HG02981 (cell line): ENCODE measurements at regions not wholly inside any gene's neighbourhood (a gene's known extent, or its start where the extent isn't known, plus 50 kb on each side); places are given as distances from the start of the nearest gene placed in this dataset.
"Not testable (repeated sequence)": the region's sequence is repeated elsewhere in the genome, so short reads cannot be mapped to it uniquely, and the experiment has no call there.

Source experiments
- ATAC-seq: cut with Tn5 transposase; IDR thresholded peaks from one replicate; pipeline ENCODE4 v1.9.1; 2021; ENCODE audit warnings: mild to moderate bottlenecking, moderate library complexity; ENCODE audit not compliant: unreplicated experiment

DNA sequence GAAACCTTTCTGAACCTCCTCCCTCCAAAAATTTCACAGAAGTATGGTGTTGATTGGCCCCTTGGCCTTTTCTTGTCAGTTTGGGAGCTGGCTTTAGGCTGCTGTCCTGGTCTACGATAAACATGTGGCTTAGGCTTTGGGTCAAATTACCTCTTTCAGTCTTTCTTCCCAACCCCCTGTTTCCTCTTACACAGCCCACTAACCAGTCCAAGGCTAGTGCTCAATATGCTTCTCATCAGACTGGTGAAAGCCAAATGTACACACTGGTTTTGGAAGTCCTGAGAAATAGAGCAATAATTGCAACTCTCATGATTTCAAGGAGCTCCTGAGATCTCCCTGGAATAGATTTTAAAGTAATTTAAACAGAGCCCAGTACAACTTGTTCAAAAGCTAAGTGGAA lies 933.7 kb upstream of the GJE1 start:
- no peak for ATAC-seq

DNA sequence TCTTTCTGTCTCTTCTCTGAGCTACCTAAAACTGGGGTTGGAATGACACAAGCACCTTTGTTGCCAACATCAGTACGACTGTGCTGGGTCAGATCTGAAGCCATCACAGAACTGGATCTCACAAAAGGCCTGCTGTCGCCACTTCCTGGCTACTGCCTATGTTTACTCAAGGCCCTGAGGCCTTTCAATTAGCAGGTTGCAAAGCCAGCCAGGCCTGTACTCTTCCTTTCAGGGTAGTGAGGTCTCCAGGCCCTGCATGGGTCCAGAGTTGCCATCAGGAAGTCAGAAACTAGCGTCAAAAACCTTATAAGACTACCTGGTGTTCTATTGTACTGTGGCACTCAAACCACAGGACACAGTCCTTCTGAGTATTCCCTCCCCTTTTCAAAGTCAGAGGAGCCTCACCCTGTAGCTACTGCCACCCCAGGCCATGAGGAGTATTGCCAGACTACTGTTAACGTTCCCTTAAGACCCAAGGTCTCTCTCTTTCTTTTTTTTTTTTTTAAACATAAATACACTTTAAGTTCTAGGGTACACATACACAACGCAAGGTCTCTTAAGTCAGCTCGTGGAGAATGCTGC lies 937.4 kb upstream of the GJE1 start:
- ATAC-seq: no peak

DNA sequence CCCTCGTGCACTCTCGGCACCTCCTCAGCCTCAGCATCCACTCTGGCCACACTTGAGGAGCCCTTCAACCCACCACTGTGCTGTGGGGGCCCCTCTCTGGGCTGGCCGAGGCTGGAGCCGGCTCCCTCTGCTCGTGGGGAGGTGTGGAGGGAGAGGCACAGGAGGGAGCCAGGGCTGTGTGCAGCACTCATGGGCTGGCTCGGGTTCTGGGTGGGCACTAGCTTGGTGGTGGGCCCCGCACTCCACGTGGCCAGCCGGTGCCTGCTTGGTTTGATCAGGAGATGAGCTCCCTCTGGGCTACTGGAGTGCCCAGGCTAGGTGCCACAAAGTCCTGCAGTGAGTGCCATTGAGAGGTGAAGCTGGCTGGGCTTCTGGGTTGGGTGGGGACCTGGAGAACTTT lies 949.4 kb upstream of the GJE1 start:
- ATAC-seq: no peak

DNA sequence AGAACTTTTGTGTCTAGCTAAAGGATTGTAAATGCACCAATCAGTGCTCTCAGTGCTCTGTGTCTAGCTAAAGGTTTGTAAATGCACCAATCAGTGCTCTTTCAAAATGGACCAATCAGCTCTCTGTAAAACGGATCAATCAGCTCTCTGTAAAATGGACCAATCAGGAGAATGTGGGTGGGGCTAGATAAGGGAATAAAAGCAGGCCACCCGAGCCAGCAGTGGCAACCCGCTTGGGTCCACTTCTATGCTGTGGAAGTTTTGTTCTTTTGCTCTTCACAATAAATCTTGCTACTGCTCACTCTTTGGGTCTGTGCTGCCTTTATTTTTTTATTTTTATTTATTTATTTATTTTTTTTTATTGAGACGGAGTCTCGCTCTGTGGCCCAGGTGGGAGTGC lies 957.3 kb upstream of the GJE1 start:
- ATAC-seq: not testable (repeated sequence)

DNA sequence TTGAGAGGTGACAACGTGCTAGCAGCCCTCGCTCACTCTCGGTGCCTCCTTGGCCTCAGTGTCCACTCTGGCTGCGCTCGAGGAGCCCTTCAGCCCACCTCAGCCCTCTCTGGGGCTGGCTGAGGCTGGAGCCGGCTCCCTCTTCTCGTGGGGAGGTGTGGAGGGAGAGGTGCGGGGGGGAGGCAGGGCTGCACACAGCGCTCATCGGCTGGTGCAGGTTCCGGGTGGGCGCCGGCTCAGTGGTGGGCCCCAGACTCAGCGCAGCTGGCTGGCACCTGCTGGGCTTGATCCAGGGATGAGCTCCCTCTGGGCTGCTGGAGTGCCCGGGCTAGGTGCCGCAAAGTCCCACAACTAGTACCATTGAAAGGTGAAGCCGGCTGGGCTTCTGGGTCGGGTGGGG lies 957.8 kb upstream of the GJE1 start:
- no peak for ATAC-seq

DNA sequence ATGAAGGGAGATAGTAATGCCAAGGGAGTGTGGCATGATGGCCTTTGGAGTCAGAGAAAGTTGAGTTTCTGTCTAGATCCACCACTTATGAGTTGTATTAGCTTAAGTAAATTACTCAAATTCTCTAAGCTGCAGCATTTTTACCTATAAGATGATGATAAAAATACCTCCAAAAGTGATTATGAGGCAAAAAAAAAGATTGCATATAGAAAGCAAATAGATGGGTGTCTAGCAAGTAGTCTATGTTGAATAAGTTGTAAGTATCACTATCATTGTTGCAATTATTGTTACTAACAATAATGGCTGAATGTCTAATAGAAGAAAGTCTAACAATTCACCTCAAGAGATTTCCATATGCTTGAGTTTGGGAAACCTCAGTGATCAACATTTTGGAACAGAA lies 959.2 kb upstream of the GJE1 start:
- no peak for ATAC-seq

DNA sequence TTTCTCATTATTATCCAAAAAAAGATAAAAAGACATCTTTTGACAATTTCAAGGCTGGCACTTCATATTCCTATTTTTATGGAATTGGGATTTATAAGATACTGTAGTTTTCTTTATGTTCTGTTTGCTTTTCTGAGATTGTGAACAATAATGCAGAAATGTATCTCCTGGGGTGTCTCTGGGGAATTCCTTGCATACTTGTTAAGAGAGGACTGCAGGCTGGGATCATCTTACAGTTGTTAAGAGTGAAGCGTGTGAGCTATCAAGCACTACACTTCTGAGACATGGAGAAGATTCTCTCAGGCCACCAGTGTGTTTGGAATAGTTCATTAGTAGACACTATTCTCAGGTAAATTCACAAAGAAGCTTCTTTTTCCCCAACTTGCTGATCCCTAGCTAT lies 963.3 kb upstream of the GJE1 start:
- ATAC-seq: no peak

DNA sequence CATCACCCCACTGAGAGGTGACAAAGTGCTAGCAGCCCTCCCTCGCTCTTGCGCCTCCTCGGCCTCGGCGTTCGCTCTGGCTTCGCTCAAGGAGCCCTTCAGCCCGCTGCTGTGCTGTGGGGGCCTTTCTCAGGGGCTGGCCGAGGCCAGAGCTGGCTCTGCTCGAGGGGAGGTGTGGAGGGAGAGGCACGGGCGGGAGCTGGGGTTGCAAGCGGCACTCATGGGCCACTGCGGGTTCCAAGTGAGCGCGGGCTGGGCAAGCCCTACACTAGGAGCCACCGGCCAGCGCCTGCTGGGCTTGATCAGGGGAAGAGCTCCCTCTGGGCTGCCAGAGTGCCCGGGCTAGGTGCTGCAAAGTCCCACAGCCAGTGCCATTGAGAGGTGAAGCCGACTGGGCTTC lies 964.8 kb upstream of the GJE1 start:
- ATAC-seq: no peak

DNA sequence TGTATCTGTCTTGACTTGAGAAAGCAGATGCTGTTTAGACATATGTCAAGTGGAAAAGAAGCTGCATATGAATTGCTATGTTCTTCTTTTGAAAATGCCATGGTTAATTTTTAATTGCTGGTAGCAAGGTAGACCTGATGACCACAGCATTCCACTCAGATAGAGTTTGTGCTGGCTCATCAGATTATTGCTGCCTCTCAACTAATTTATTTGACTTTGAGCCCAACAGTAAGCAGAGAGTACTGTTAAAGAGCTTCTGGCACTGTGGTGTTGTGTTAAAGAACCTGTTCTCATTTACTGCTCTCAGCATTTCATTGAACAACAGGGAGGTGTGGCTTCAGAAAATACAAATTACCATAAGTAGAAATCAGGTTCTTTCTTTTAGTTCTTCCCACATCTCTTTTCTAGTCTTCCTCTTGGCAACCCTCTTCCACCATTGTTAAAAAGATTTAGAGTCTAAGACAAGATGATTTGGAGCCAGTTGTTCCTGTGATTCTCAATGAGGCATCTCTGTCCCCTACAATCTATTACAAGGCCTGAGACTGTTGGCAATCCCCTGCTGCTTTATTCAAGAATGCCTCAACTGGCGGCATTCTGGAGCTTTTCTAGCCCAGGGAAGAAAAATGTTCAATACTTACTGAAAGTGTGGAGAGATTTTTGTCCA lies 967.6 kb upstream of the GJE1 start:
- no peak for ATAC-seq

DNA sequence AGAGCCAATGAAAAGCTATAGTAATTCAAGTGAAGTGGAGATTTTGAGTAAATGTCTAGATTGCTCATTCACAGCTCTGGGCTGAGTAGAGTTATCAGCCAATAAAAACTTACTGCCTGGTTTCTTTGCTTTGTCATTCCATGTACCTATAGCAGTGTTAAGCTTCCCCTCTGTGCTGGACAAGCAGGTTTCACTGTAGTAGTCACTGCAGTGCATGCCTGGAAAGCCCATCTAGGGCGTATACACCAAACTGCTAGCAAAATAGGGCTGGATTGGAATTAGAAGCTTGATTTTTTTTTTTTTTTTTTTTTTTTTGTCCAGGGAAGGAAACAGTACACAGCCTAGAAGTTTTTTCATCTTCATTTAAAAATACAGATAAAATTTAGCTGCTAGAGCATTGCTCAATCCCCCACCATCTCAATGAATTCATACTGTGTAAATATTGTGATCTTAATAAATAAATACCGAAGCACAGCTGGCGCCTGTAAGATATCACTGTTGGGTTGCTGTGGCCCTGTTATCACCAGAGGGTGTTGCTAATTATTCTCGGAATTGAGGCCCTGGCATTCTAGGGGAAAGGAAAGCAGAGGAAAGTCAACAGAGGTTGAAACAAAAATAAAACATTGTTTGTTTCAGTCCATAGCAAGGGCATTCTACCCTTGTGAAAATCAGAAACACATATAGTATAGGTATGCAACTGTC lies 968.5 kb upstream of the GJE1 start:
- ATAC-seq: no peak

DNA sequence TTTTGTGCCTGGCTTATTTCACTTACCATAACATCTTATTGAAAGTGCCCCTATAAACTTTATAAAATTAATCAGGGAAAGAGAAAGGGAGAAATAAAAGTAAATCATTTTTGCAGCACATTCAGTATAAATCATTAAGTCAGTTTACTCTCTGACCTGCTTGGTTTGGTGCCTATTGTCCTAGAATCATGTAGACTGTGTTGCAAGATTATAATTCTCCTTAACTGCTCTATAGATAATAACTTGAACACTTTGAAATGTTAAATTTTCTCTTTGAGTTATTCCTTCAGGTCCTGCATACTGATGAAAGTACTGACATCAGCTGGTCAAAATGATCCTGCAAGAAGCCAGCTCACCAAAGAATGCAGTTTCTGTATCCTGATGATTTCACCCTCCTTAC lies 969.6 kb upstream of the GJE1 start:
- ATAC-seq: no peak

DNA sequence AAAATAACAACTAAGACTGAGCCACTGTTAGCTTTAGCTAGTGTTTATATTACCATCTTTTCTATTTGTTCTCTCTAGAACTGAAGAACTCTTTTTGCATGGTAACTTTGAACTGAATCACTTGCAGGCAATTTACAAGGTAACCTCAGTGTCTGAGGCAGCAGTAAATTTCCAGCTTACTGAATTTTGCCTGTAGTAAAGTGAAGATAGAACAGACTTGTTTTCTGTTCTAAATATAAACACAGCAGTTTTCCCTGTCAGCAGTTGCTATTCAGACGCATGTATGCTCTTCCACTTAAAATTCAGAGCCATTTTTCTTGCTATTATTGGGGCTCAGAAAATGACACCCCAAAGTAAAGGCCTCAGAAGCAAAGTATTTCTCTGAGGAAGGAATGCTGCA lies 974.0 kb upstream of the GJE1 start:
- no peak for ATAC-seq

DNA sequence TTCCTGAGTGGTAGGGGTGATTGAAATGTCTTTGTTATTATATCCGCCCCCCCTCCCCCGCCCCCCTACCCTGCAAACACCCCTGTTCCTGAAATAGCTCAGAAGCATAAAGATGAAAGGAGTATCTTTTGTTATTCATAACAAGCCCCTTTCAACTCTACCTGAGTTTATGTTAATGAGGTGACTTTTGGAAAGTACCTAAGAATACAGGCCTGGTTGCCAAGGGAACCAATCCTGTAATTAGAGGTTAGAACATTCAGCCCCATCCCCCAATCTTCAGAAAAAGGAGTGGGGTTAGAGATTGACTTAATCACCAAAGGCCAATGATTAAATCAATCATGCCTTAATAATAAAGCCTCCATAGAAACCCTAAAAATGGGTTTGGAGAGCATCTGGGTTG lies 979.2 kb upstream of the GJE1 start:
- ATAC-seq: no peak

DNA sequence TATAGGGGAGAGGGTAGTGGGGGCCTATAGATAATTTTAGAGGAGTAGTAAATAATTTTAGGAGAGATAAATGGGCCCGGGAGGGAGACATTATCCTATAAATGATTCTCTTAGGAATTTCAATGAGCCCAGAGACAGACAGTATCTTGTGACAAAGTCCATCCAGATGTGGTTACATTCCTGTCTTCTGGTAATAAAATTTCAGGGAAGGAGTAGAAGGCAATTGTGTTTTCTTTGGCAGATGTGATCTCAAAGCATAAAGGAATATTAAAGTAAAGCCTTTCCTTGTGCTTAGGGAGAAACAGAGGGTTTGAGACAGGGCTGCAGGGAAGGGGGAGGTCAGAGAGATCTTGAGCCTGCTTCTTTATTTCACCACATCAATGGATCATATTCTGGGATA lies 979.8 kb upstream of the GJE1 start:
- no peak for ATAC-seq

DNA sequence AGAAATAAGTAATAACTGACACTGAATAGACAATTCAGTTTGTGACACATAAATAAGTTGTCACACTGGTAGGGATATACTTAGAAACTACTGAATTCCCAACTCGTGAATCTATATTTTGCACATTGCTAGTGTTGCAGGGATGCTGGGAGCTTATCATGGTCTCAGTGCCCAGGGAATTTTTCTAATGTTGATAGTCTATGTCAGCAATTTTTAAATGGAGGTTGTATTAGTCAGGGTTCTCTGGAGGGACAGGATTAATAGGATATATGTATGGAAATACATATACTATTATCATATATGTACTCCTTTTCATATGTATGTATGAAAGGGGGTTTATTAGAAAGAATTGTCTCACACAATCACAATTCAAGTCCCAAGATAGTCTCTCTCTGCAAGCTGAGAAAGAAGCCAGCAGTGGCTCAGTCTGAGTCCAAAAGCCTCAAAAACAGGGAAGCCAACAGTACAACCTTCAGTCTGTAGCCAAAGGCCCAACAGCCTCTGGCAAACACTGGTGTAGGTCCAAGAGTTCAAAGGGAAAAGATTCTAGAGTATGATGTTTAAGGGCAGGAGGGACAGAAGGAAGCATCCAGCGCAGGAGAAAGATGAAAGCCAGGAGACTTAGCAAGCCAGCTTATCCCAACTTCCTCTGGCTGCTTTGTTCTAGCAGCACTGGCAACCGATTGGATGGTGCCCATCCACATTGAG lies 980.9 kb upstream of the GJE1 start:
- no peak for ATAC-seq

DNA sequence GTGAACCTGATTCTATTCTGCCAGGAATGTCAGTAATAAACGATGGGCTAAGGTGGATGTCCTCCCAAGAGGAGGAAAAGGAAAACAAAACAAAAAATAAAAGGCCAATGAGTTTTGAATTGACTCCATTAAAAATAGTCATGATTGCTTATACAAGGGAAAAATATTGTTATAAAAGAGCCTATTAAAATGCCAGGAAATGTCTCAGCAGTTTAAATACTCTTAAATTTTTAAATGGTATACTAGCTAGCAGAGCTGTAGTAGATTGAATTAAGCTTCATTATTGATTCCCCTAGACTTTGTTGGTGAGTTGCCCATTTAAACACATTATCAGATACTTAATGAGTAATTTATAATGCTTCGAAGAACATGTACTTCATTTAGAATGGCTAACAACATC lies 990.9 kb upstream of the GJE1 start:
- no peak for ATAC-seq

DNA sequence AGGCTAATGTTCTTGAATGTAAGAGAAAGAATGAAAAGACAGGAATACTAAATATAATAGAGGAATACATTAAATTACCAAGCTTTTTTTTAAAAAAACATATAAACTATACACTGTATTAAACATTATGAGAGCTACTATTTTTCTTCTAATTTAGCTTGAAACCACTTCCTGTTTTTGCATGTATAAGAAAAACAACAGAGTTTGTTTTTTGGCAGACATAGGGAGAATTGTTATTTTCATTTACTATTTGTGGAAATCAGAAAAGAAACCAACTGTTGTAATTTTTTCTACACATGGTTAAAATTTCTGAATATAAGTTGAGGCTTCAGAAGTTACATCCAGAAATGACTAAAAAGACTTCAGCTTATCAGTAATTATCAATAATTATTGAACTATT lies 991.8 kb upstream of the GJE1 start:
- no peak for ATAC-seq

DNA sequence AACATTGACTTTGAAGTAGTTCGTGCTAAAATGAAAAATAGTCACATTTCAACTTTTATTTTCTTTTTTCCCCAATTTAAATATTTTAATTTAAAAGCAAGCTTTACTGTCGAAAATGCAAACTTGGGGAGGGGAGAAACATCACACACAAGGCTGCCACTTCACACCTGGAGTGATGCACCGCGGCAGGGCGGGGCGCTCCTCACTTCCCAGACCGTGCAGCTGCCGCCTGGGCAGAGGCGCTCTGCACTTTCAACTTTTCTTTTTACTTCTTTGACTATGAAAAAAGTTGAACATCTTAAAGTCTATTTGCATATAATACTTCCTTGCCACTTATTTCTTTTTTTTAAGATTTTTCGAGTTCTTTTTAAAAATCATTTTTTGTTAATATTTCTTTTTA lies 993.3 kb upstream of the GJE1 start:
- ATAC-seq: no peak

DNA sequence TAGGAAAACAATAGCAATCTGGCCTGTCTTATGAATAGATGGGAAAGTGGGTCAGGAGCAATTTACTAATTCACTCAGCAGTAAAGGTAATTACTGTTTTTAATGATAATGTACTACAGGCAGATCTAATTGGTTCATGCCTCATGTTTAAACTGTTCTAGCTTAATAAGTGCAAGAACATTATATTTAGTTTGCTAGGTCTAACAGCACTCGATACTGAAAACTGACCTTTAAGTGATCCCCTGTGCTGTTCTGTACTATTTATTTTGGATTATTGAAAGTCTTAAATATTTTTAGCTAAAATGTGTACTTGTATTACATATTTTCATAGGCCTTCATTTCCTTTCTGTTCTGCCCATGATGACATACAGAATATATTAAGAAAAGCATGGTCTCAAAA lies 998.0 kb upstream of the GJE1 start:
- no peak for ATAC-seq

DNA sequence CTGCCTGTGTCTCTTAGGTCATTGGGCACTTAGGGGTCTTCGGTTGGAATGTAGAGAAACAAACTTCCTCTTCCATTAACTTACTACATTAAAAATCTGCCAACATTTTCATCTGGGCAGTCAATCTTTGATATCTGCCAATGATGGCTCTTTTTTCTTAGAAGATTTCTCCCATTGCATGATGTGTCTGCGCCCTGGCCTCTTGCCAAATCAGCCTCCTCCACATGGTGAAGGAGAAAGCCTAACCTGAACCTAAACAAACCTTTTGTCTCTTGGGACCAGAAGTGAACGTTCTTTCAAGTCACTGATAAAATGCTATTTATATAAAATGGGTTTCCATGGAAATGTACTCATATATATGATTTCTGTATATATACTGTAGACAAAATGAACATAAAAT lies 998.9 kb upstream of the GJE1 start:
- no peak for ATAC-seq

DNA sequence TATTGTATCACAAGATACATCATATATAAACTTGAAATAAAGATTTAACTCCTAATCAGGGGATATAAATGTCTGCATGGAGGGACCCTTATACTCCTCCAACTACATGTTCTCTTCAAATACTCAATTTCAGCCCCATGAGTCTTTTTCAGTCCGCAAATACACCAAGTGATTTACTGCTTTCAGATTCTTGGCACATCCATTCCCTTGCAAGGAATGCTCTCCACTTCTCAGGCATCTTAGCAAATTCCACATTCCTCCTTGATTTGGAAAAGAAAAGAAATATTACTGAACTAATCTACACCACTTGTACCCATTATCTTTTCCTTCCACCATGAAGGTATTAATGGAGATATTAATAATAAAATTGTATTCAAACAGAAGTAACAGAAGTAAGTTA lies 999.4 kb upstream of the GJE1 start:
- no peak for ATAC-seq

DNA sequence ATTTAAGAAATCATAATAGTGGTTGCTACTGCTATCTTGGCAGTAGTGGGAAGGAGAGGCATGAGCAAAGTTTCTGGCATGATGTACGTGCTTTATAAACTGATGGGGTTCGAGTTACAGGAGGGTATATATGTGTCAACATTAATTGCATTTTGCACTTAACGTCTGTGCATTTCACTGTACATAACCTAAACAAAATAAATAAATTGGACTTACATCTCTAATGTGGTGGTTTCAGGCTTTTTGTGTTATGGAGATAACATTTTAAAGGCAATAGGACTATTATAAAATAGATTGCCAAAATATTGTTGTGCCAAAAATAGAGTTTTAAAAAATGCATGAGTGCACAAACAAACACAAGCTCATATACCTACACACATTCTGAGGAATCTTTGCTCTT lies 1001.1 kb upstream of the GJE1 start:
- no peak for ATAC-seq
